WTC11 (cell line): ENCODE measurements at regions not wholly inside any gene's neighbourhood (a gene's known extent, or its start where the extent isn't known, plus 50 kb on each side); places are given as distances from the start of the nearest gene placed in this dataset.

Experiments
- FOXK1 ChIP-seq: sonication (generic); formaldehyde crosslinking; IDR thresholded peaks from 2 replicates; pipeline ENCODE4 v1.8.0; 2022; ENCODE audit warnings: mild to moderate bottlenecking, moderate library complexity, missing genetic modification reagents
- NR2C2 ChIP-seq: sonication (generic); formaldehyde crosslinking; IDR thresholded peaks from 2 replicates; pipeline ENCODE4 v1.8.0; 2022; ENCODE audit warnings: mild to moderate bottlenecking, missing genetic modification reagents
- SOX15 ChIP-seq: fragments of 250-450 bp; sonication (Bioruptor Pico); IDR thresholded peaks from 2 replicates; pipeline ENCODE4 v1.9.0; 2021; ENCODE audit warnings: mild to moderate bottlenecking
- ZNF138 ChIP-seq: sonication (generic); formaldehyde crosslinking; conservative IDR thresholded peaks from 2 replicates; pipeline ENCODE4 v1.8.1; 2022; ENCODE audit warnings: mild to moderate bottlenecking, moderate library complexity, missing genetic modification reagents
- TF ChIP-seq, protein P1 (sequence below): fragments of 200-600 bp; IDR thresholded peaks from 2 replicates; pipeline ENCODE4 v1.8.0; 2022; ENCODE audit warnings: antibody characterized with exemption
- TF ChIP-seq, protein P2 (sequence below): sonication (generic); formaldehyde crosslinking; IDR thresholded peaks from 2 replicates; pipeline ENCODE4 v1.8.0; 2022; ENCODE audit warnings: missing genetic modification reagents
- TF ChIP-seq, protein P3 (sequence below): sonication (generic); formaldehyde crosslinking; IDR thresholded peaks from 2 replicates; pipeline ENCODE4 v1.8.0; 2023; ENCODE audit warnings: missing genetic modification reagents

DNA sequence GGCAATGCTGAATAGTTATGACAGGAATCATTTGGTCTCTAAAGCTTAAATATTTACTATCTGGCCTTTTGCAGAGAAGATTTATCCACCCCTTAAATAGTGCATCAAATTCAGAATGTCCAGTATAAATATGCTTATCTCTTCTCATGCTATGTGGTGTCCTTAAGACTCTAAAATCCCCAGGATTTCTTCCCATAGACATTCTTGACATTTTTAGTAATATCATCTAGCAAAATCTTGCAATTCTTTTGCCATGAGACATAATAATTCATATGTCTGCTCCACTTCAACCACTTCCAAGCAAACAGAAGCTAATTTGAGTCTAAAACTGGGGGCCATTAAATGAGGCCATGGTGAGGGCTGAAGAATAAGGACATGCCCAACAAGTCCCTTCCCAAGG, 1923.4 kb upstream of the CDH9 start:
- TF ChIP-seq, protein P1, sequence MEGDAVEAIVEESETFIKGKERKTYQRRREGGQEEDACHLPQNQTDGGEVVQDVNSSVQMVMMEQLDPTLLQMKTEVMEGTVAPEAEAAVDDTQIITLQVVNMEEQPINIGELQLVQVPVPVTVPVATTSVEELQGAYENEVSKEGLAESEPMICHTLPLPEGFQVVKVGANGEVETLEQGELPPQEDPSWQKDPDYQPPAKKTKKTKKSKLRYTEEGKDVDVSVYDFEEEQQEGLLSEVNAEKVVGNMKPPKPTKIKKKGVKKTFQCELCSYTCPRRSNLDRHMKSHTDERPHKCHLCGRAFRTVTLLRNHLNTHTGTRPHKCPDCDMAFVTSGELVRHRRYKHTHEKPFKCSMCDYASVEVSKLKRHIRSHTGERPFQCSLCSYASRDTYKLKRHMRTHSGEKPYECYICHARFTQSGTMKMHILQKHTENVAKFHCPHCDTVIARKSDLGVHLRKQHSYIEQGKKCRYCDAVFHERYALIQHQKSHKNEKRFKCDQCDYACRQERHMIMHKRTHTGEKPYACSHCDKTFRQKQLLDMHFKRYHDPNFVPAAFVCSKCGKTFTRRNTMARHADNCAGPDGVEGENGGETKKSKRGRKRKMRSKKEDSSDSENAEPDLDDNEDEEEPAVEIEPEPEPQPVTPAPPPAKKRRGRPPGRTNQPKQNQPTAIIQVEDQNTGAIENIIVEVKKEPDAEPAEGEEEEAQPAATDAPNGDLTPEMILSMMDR: no peak
- TF ChIP-seq NR2C2: no peak
- TF ChIP-seq, protein P2, sequence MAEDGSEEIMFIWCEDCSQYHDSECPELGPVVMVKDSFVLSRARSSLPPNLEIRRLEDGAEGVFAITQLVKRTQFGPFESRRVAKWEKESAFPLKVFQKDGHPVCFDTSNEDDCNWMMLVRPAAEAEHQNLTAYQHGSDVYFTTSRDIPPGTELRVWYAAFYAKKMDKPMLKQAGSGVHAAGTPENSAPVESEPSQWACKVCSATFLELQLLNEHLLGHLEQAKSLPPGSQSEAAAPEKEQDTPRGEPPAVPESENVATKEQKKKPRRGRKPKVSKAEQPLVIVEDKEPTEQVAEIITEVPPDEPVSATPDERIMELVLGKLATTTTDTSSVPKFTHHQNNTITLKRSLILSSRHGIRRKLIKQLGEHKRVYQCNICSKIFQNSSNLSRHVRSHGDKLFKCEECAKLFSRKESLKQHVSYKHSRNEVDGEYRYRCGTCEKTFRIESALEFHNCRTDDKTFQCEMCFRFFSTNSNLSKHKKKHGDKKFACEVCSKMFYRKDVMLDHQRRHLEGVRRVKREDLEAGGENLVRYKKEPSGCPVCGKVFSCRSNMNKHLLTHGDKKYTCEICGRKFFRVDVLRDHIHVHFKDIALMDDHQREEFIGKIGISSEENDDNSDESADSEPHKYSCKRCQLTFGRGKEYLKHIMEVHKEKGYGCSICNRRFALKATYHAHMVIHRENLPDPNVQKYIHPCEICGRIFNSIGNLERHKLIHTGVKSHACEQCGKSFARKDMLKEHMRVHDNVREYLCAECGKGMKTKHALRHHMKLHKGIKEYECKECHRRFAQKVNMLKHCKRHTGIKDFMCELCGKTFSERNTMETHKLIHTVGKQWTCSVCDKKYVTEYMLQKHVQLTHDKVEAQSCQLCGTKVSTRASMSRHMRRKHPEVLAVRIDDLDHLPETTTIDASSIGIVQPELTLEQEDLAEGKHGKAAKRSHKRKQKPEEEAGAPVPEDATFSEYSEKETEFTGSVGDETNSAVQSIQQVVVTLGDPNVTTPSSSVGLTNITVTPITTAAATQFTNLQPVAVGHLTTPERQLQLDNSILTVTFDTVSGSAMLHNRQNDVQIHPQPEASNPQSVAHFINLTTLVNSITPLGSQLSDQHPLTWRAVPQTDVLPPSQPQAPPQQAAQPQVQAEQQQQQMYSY (CRISPR knock-in tag): no peak
- TF ChIP-seq ZNF138 (CRISPR knock-in tag): no peak
- no peak for TF ChIP-seq FOXK1 (CRISPR knock-in tag)
- TF ChIP-seq, protein P3, sequence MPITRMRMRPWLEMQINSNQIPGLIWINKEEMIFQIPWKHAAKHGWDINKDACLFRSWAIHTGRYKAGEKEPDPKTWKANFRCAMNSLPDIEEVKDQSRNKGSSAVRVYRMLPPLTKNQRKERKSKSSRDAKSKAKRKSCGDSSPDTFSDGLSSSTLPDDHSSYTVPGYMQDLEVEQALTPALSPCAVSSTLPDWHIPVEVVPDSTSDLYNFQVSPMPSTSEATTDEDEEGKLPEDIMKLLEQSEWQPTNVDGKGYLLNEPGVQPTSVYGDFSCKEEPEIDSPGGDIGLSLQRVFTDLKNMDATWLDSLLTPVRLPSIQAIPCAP (CRISPR knock-in tag): no peak
- no peak for TF ChIP-seq SOX15 (CRISPR knock-in tag)
